DMS 273 (cell line): ENCODE measurements at regions not wholly inside any gene's neighbourhood (a gene's known extent, or its start where the extent isn't known, plus 50 kb on each side); places are given as distances from the start of the nearest gene placed in this dataset.

ENCODE experiments used
- DNase-seq: peaks from one replicate; lab custom pipeline; 2025; ENCODE audit not compliant: unreplicated experiment; lab: John Stamatoyannopoulos, UW

DNA sequence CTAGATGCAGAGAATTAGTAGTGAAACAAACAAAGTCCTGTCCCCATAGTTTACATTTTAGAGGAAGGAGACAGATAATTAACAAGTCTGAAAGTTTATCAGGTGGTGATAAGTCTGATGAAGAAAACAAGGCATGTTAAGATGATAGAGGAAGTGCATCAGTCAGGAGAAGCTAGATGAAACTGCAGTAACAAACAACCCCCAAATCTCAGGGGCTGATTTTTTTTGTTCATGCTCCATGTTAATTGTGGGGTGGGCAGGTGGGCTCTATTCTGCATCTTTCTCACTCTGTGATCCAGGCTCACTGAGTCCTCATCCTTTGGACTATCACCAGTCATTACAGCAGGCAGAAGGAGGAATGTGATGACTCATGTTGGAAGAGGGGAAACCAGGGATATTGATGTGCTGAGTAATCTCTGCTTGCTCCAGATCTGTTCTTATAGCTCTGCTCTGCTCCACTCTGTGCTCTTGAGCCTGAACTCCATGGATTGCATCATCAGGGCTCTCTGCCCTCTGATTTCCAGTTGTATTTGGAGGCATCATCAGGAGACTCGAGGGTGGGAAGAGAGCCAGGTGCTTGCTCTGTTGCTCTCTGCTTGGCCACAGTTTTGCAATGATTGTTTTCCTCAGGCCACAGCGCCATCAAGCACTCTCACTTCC is 166.9 kb downstream of the IER5 start:
- no peak for DNase-seq

DNA sequence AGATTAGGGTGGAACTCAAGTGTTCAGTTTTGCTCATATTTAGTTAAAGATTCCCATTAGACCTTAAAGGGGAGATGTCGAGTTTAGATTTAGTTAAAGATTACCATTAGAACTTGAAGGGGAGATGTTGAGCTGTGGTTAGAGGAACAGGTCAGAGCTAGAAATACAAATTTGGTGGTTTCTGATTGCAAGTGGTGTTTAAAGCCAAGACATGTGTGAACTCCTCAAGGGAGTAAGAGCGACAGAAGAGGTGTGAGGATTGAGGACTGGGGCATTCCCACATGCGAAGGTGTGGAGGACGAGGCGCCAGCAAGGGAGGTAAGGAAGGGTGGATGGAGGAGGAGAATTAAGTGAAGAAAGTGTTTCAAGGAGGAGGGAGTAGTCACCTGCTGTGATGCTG is 168.6 kb downstream of the IER5 start:
- no peak for DNase-seq

- DNase-seq: no peak
Observed at GRCh38 chr1:181259026-181259745, 170.7 kb downstream of the IER5 start.

- no peak for DNase-seq
Observed at GRCh38 chr1:181260271-181260670, 171.8 kb downstream of the IER5 start.

DNA sequence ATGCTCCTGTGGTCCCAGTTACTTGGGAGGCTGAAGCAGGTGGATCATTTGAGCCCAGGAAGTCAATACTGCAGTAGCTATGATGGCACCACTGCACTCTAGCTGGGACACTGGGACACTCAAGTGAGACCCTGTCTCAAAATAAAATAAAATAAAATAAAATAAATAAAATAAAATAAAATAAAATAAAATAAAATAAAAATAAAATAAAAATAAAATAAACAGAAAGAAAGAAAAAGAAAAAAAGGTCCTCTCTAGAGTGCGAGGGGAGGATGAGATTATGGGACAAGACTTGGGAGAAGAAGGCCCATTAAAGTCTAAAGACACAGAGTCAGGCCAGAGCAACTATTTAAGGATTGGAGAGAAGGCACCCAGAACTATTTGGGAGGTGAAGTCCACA is 172.5 kb downstream of the IER5 start:
- no peak for DNase-seq

GRCh38 chr1:181262069-181262468 is 173.6 kb downstream of the IER5 start:
- DNase-seq: no peak

DNA sequence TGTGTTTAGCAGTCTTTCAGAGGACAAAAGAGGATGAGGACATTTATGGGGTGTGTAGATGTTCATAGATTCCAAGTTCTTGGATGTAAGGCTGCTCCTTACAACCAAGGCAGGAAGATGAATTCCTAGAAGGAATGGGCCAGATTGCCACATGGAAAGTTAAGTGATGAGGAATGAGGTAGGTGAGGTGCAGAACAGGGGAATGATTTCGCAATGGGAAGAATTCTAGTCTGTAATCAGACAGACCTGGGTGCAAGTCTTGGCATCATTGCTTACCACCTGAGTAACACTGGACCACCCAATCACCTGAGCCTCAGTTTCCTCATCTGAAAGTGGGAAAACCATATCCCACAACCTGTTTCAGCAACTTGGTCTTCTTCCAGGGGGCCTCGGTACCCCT is 174.9 kb downstream of the IER5 start:
- no peak for DNase-seq

- no peak for DNase-seq
Observed at GRCh38 chr1:181264821-181265220, 176.3 kb downstream of the IER5 start.

- no peak for DNase-seq
Observed at GRCh38 chr1:181284978-181285377, 196.5 kb downstream of the IER5 start.

GRCh38 chr1:181295217-181295616 is 188.1 kb upstream of the CACNA1E start:
- no peak for DNase-seq

- peak; percentile 35 for DNase-seq
Observed at GRCh38 chr1:181296180-181296579, 187.1 kb upstream of the CACNA1E start.

DNA sequence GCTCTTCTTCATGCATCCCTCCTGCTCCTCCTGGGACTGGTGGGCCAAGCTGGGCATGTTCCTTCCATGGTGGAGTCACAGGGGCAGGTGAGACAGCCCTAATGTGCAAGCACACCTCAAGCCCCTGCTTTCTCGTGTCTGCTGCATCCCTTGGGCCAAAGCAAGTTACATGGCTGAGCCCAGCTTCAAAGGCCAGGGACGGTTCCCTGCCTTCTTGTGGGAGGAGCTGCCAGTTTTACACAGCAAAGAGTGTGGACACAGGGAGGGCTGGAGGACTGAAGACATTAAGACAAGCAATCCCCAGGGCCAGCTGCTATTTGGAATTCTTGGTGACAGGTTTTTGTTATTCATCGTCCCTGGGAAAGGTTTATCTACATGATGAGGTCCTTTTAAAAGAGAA is 175.2 kb upstream of the CACNA1E start:
- no peak for DNase-seq

DNA sequence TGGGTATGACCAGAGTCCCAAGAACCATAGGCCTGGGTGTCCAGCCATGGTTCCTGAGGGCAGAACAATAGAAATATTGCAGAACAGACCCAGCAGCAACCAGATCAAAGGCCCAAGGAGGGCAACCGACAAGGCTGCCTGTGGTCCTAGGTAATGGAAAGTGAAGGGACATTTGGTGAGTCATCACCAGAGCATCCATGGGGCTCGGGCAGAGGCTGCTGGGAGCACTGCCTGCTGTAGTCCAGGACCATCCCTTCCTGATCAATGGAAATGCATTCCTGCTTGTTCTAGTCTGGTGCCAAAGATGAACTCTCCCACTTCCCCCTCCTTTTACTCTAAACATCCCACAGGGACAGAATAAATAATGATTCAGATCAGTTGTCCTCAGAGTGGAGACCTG is 172.8 kb upstream of the CACNA1E start:
- no peak for DNase-seq

GRCh38 chr1:181312946-181313345 is 170.4 kb upstream of the CACNA1E start:
- DNase-seq: peak; percentile 27

- DNase-seq: no peak
Observed at GRCh38 chr1:181313466-181313865, 169.9 kb upstream of the CACNA1E start.

GRCh38 chr1:181314010-181314409 is 169.3 kb upstream of the CACNA1E start:
- DNase-seq: no peak

DNA sequence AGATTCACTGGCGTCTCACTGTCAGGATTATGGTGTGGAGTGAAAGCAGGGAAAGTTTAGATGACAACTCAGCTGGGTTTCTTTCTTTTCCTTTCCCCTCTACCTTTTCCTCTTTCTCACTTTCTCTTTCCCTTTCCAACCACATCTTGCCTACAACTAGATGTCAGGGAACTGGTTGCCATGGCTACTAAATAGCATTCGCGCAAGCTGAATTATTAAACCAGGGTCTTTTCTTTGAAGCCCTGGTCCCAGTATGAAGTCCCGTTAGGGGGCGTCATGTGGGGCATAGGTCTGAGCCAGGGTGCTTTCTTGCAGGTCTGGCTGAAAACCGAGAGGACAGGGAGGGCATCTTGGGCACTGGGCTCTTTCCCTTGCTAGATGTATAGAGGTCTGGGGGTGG is 168.4 kb upstream of the CACNA1E start:
- peak; percentile 62 for DNase-seq

DNA sequence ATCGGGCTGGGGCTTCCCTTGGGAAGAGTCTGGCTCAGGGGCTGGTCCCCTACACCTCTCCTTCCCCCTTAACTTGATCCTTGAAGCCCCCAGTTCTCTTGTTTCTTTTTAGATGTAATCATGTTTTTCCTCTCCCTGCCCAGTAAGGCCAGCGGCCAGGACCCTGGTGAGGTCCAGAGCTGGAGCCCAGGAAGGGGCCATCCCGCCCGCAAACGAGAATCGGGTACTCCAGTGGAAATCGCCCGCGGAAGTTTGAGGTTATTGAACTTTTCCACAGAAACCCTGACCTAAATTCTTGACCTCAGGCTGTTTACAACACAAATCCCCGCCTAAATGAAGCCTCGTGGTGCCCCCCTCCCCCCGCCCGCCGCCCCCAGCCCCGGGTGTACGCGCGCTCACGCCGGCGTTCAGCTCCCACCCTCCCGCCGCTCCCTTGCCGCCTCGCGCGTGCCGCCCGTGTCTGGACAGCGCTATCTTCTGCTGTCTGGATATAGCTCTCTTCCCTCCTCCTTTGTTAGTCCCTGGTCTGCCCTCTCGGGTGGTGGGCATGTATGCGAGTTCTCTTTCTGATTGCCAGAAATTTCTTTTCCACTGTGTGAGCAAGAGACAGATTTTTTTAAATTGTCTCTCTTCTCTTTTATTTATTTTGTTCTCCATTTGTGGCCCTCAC is 165.9 kb upstream of the CACNA1E start:
- peak; percentile 47 for DNase-seq

DNA sequence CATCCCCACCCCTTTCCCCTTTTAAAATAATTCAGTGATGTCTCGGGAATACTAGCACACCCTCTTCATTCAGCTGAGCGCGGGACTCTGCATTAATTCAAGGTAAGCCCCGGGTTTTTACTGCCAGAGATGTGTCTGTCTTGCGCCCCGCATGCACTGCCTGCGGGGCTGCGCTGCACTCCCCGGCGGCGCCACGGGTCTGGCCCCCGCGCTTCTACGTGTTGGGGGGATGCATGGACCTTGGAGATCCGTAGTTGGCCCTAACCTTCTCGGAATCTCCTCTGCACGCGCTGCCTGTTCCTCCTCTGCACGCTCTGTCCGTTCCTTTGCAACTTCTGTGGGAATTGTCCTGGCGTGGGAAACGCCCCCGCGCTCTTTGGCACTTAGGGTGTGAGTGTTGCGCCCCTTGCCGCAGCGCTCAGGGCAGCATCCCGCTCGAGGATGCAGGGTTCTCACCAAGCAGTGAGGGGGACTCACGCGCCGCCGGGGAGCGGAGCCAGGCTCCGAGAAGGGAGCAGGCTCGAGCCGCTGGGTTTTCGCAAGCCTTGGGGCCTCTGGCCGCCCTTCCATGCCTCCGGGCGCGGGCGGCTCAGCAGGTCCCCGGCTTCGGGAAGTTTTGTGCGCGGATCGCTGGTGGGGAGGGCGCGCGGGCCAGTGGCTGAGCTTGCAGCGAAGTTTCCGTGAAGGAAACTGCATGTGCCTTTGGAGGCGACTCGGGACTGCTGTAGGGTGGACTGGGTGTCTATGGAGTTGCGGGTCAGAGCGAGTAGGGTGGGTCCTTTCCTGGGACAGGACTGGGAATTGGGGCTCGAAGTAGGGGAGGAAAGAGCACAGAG is 165.1 kb upstream of the CACNA1E start:
- peak; percentile 67 for DNase-seq

DNA sequence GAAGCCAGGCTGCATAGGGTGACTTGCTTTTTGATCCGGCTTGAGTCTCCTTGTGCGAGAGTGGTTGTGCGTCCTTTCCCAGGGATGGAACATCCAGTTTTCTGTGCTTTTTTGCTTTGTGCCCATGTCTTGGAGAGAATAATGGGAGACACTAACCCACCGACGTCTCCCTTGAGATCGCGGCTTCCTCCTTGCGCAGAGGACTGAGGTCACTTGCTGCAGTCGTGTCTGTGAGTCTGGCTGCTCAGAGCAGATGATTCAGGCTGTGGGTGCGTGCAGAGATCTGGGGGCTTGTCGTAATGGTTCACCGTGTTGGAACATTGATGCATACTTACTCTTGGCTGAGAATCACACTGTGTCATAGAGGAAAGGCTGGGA is 164.5 kb upstream of the CACNA1E start:
- no peak for DNase-seq

DNA sequence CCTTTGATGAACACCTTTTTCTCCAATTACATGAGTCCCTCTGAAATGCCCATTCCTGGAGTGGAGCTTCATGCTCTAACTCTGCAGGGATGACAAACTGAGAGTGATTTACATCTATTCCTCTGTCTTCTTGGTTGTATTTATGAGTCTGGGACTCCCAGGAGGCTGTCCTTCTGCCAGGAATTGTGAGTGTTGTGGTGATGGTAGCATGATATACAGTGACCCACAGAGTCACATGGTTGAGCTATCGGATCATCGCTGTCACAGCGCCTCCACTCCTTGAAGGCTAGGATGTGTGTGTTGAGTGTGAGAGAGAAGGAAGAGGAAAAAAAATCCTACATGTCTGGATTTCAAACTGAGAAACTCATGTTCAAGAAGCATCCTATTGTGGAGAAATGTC is 163.4 kb upstream of the CACNA1E start:
- no peak for DNase-seq
